GM19099 (cell line): ENCODE measurements at regions not wholly inside any gene's neighbourhood (a gene's known extent, or its start where the extent isn't known, plus 50 kb on each side); places are given as distances from the start of the nearest gene placed in this dataset.

Experiments used
- POLR2A ChIP-seq: IDR thresholded peaks from 3 replicates; pipeline ENCODE4 v1.6.1; 2011; ENCODE audit warnings: low read depth; ENCODE audit not compliant: insufficient read length; ENCODE audit errors: extremely low read depth

DNA sequence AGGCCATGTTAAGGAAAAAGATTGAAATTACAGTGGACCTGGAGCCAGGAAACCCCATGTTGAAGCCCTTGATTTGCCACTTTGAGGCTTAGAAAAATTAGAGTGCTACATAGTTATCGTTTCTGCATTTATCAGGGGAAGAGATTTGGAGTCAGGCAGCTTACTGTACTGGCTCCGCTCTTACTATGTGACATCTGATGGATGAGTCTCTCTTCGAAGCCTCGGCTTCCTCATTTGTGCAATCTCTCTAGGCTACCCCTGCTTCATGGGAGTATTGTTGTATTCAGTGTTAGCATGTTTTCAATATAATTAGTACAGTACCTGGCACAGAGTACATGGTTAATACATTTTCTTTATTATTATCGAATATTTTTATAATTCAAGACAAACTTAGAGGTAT lies 480.4 kb upstream of the USP24 start:
- TF ChIP-seq POLR2A, result no peak

DNA sequence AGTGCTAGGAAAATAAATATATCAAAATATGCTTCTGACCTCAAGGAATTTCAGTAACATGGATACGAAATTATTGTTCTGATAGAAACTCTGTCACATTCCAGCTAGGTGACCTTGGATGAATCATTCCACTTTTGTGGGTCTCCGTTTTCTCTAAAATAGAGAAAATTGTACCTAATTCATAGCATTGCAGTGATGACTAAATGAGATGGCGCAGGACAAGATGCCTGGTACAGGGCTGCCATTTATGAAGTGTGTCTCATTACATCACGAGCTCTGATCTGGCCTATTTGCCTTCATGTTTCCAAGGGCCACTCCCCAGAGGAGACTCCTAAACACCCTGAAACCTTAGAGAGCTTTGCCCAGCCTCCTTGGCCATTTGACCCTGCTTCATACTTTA lies 480.0 kb upstream of the USP24 start:
- TF ChIP-seq POLR2A, result no peak

DNA sequence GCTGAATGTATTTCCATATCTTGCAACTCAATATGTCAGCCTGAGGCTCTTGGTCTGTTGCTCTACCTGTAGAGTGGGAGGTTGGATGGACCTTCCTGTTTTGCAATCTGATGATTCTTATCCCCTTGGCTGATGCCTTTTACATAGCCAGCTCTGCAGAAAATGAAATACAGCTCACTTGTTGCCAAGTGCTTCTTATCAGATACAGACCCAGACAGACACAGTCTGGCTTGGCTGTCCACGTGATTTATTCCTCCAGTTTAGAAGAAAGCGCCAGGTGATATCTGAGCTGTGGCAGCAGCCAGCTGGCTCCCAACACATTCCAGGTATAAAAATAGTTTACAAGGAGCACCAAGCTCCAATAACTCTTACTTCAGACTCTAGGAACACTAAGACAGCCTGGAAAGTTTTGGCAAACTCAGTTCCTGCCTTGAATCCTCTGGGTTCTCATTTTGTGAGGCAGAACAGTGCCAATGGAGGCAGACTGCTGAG lies 479.2 kb upstream of the USP24 start:
- TF ChIP-seq POLR2A, result no peak

DNA sequence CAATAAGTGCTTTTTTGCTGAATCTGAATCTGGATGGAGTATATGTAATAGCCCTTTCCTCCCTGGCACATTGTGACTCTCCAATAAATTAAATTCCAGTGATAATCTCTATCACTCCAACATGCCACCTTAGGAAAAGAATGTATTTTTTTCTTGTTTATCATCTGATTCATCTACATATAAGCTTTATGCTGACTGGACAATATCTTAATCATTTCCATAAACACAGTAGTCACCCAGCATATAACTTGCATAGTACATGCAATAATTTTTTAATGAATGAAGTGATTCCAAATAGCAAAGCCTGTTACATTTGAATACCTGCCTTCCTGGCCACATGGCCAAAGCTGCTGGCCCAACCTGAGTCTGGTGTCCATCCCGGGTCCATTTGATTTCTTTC lies 477.6 kb upstream of the USP24 start:
- TF ChIP-seq POLR2A, result no peak

DNA sequence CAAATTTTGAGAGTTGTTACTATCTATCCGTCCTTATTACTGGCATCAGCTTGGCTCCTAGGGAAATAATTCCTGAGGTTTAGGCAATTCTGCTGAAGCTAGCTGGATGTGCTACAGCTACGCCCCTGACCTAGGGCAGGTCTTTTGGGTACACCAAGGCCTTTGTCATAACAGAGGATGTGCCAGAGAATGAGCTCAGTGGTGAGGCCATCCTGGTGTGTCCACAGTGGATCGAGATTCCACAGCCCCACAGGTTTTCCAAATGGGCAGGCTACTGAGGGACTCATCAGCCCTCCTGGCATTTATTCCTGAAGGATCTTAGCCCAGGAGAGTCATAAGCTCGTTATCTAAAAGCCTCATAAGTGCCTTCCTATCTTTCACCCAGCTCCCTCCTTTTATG lies 475.2 kb upstream of the USP24 start:
- no peak for TF ChIP-seq POLR2A

DNA sequence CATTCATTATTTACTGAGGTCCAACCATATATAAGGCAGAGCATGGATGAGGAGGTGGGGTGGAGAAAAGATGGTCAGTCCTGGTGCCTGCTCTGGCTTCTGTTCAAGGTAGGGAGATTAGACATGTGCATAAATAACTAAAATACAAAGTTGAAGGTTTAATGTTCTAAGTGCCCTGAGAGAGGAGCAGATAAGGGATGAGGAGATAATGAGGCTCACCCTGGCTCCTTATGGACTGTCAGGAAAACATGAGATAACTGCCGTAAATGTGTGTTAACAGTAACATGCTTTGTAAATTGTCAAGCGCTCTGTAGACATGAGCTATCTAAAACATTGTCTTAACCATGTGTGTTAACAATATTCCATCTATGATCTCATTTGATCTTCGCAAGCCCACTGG lies 474.6 kb upstream of the USP24 start:
- TF ChIP-seq POLR2A, result no peak

DNA sequence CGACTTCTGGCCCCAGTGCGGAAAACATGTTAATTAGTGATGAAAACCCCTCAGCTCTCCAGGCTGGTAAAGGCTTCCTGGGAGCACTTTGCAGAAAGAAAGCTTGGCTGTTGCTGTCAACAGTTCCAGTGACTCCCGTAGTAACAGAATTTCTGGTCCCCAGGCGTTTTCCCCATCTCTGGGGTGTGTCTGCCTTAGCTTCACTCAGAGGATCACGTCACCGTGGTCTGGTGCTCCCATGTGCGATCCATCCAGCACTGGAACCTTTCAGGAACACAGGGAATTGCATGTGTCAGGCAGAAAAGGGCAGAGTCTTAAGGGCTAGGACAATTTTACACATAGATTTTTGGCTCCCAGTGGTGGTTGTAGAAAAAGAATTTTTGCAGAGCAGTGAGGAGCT lies 470.4 kb upstream of the USP24 start:
- TF ChIP-seq POLR2A, result no peak

DNA sequence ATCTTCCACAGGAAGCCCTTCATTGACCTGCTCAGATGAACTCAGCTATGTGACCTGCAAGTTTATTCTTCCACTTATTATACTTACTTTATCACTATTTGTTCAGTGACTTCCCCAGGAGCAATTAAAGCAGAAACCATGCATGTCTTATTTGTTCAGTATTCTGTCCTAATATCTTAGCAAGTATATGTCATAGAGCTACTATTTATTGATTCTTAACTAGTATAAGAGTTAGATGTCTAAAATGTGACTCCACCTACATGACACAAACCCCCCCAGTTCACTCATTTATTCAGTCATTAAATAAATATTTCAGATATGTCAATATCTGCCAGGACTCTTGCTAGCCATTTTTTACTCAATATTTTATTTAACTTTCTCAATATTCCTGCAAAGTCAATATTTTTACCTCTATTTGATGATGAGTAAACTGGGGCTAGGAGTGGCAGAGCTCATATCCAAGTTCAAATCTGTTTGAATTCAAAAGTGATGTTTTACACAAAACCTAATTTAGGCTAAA lies 469.0 kb upstream of the USP24 start:
- TF ChIP-seq POLR2A, result no peak

DNA sequence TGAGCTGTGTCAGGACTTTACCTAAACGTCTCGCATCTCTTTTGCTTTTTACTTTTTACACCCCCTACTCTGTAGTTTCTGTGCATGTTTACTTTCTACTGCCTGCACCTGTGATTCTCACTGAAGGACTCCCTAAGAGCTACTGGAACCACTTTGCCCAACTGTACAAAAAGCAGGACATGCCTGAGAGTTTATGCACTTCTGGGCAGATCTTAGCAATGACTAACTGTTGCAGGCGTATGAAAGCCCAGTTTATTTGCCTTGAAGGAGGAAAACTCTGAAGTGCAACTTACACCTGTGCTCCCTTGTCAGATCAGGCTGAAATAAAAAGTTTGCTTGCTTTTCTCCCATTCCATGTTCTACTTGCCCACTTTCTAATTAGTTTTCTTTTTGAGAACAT lies 467.0 kb upstream of the USP24 start:
- TF ChIP-seq POLR2A, result no peak

DNA sequence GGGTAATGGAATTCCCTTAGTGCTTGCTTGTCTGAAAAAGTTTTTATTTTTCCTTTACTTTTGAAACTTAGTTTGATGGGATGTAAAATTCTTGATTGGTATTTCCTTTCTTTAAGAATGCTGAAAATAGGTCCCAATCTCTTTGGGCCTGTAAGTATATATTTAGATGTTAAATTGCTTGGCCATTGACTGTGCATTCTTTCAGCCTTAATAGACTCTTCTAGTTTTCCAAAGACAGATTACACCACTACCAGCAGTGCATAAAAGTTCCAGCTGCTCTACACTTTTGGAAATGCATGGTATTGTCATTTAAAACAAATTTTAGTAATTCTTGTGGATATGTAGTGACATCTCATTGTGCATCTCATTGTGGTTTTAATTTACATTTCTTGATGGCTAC lies 464.8 kb upstream of the USP24 start:
- TF ChIP-seq POLR2A, result no peak

DNA sequence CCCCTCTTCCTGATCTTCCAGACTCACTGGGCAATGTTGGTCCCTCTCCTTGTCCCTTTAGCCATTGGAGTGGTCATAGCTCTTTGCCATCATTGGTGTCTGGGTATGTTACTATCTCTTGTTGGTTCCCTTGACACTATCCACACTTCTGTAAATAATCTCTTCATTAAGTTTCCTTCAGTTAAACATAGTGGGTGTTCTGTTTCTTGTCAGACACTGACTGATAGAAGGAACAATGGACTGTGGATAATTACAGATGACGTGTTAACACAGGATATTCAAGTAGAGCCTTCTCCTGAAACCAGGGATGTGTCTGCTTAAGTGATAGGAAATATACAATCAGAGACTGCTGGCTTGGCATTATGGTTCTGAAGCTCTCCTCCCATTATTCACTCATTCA lies 458.3 kb upstream of the USP24 start:
- TF ChIP-seq POLR2A, result no peak

DNA sequence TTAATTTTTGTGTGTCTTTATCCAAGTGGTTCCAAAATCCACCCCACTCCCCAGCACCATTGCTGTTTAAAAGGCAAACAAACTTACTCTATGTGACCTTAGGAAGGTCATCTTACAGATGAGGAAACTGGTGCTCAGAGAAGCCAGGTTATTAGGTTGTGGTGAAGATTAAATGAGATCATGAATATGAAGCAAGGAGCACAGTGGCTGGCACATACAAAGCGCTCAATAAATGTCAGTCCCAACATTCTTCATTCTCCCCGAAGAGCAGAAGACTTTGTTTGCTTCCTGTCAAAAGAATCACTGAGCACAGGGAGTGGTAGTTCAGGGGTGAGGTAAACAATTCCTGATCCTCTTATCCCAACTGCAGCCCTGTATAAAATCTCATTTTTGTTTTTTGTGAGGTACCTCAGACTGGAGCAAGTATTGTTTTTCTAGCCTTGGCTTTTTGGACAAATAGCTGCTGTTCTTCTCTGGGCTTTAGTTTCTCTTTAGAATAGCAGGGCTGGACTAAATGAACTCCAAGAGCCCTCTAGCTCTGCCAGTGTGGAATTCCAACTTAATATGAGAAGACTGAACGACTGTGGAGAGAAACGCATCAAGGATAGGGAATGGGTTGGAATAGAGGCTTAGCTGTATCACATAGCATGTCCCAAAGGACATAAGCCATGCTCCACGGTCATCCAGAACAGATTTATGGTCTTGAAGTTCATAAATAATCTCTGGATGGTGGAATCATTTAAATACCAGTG lies 455.3 kb upstream of the USP24 start:
- no peak for TF ChIP-seq POLR2A

DNA sequence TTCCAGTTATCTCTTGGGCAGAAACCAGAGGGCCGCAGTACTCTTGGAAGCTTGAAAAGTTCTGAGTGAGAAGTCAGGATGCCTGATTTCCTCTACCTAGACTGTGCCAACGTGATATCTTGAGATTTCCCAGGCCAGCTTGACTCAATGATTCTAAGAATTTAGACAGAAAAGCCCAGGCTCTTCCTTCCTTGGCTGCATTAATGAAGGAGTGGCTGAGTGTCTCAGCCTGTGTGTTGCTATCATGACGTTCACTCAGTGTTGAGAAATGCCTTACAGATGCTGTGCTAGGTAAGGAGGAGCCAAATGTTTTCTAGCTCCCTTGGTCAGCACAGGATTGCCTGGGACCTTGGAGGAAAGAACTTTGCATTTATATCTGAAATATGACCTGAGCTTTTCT lies 454.1 kb upstream of the USP24 start:
- no peak for TF ChIP-seq POLR2A

DNA sequence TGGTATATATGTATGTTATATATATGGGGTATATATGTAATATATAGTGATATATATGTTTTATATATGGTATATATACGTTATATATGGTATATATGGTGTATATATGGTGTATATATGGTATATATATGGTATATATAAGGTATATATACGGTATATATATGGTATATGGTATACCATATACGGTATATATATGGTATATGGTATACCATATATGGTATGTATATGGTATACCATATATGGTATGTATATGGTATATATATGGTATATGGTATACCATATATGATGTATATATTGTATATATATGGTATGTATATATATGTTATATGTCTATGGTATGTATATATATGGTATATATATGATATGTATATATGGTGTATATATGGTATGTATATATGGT lies 447.7 kb upstream of the USP24 start:
- TF ChIP-seq POLR2A, result no peak

DNA sequence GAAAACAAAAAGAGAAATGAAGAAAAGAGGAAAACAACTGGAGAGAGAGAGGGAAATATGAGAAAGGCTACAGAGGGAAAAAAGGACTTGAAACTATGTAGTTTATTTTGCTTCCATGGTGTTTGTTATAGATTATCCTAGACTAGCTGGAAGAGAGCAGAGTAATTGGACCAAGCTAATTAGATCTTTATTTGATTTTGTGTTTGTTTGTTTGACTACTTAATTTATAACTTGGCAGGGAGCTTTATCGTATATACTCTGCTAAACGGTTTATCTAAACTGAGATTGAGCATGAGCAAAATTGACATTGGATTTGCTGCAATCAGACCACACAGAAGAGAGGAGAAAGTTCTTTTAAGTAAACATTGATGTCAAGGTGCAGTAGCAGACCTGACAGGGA lies 443.8 kb upstream of the USP24 start:
- TF ChIP-seq POLR2A, result no peak

DNA sequence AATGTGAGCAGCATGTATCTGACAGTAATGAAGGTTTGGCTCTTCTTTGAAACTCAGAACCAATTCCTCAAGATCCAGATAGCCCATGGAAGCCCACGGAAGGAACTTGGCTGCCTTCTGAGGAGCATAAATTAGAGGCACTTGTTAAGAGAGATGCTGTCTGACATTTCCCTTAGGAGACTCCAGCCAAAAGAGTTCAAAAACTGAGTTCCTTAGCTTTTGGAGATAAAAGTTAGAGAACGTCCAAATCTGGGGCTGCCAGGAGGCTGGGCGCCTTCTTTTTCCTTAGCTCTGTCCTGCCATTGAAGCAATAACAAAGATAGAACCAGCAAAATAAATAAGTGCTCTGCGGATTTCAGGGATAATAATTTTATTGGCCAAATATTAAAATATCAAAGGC lies 439.6 kb upstream of the USP24 start:
- TF ChIP-seq POLR2A, result no peak

DNA sequence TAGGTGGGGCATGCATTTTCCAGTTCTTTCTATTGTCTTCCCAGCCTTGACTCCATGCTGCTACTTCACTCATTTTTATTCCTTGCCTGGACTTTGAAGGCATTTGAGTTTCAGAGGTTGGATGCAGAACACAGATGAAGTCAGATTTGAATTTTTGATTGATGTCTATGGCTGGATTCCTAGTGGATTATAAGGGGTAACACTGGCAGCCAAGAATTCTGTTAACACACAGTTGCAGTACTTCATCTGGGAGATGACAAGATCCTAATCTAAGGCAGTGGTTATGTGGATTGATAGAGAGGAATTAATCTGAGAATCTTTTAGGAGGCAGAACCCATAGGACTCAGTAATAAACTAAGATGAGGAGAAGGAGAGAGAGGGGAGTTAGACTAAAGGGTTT lies 439.0 kb upstream of the USP24 start:
- TF ChIP-seq POLR2A, result no peak
